HEK293T (cell line): ENCODE measurements at regions not wholly inside any gene's neighbourhood (a gene's known extent, or its start where the extent isn't known, plus 50 kb on each side); places are given as distances from the start of the nearest gene placed in this dataset.

Experiments used
- CTCF ChIA-PET: fragments of 350-600 bp; formaldehyde crosslinking; extraction: SDS; loops from one replicate; lab custom pipeline; 2021; ENCODE audit warnings: antibody characterized with exemption, inconsistent platforms; lab: Yijun Ruan, JAX
- POLR2A ChIA-PET: fragments of 350-600 bp; formaldehyde crosslinking; extraction: SDS; loops from one replicate; lab custom pipeline; 2020; ENCODE audit warnings: antibody characterized with exemption, inconsistent platforms; lab: Yijun Ruan, JAX
- DNase-seq: peaks from one replicate; pipeline ENCODE4 v3.0.0; 2012; ENCODE audit warnings: mixed read lengths; ENCODE audit errors: extremely low spot score
- ARNT ChIP-seq: fragments of 450-650 bp; IDR thresholded peaks from 2 replicates; pipeline ENCODE4 v1.6.1; 2017; ENCODE audit warnings: mild to moderate bottlenecking
- BHLHE40 ChIP-seq: fragments of 450-650 bp; IDR thresholded peaks from 2 replicates; pipeline ENCODE4 v1.6.1; 2016; ENCODE audit warnings: mild to moderate bottlenecking, moderate library complexity, borderline replicate concordance
- CTBP1 ChIP-seq: fragments of 450-650 bp; IDR thresholded peaks from 2 replicates; pipeline ENCODE4 v1.6.1; 2016; ENCODE audit warnings: borderline replicate concordance
- ELF4 ChIP-seq: fragments of 450-650 bp; IDR thresholded peaks from 2 replicates; pipeline ENCODE4 v1.6.1; 2017; ENCODE audit warnings: antibody characterized with exemption
- FOXA1 ChIP-seq: fragments of 450-650 bp; IDR thresholded peaks from 2 replicates; pipeline ENCODE4 v1.6.1; 2016; ENCODE audit warnings: mild to moderate bottlenecking
- FOXK2 ChIP-seq: fragments of 450-650 bp; IDR thresholded peaks from 2 replicates; pipeline ENCODE4 v1.6.1; 2016; ENCODE audit warnings: mild to moderate bottlenecking
- FOXM1 ChIP-seq: fragments of 450-650 bp; IDR thresholded peaks from 2 replicates; pipeline ENCODE4 v1.6.1; 2017; ENCODE audit warnings: mild to moderate bottlenecking, borderline replicate concordance
- HDGF ChIP-seq: fragments of 450-650 bp; IDR thresholded peaks from 2 replicates; pipeline ENCODE4 v1.6.1; 2017; ENCODE audit warnings: antibody characterized with exemption, borderline replicate concordance
- L3MBTL2 ChIP-seq: fragments of 450-650 bp; conservative IDR thresholded peaks from 2 replicates; pipeline ENCODE4 v1.6.1; 2016; ENCODE audit warnings: mild to moderate bottlenecking
- LEF1 ChIP-seq: fragments of 450-650 bp; IDR thresholded peaks from 2 replicates; pipeline ENCODE4 v1.6.1; 2017; ENCODE audit warnings: mild to moderate bottlenecking, borderline replicate concordance
- NFRKB ChIP-seq: fragments of 450-650 bp; IDR thresholded peaks from 2 replicates; pipeline ENCODE4 v1.6.1; 2016; ENCODE audit warnings: mild to moderate bottlenecking, moderate library complexity
- SP1 ChIP-seq: fragments of 450-650 bp; IDR thresholded peaks from 2 replicates; pipeline ENCODE4 v1.6.1; 2017
- SUZ12 ChIP-seq: fragments of 450-650 bp; IDR thresholded peaks from 2 replicates; pipeline ENCODE4 v1.6.1; 2016; ENCODE audit warnings: mild to moderate bottlenecking
- TARDBP ChIP-seq: fragments of 450-650 bp; IDR thresholded peaks from 2 replicates; pipeline ENCODE4 v1.6.1; 2016
- ZNF384 ChIP-seq: fragments of 450-650 bp; IDR thresholded peaks from 2 replicates; pipeline ENCODE4 v1.6.1; 2016
- TF ChIP-seq, protein P1 (sequence below): fragments of 450-650 bp; IDR thresholded peaks from 2 replicates; pipeline ENCODE4 v1.6.1; 2016

DNA sequence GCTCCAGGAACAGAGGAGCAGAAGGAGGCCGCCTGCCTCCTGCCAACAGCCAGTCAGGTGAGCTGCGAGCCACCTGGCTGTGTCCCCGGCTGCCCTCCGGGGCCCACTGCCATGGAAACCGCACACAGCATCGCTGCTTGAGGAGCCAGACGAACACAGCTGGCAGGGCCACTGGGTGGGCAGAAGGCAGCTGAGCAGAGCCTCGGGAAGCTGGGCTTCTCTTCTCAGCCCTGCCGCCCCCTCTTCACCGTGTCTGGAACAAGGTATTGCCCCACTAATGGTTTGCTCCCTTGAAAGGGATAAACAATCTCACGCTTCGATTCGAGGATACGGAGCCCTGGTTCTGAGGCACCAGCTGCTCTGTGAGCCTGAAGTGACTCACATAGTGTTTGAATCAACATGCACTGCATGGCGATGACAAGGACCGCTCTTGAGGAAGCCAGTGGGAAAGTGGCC lies 63.7 kb upstream of the RUFY1 start:
- no peak for DNase-seq
- TF ChIP-seq FOXK2, result no peak
- ChIA-PET POLR2A (no interaction called here), CTCF (interaction anchor here (1.2 kb wide), 1 partner anchor 11 kb away, joined by 3 read pairs; no protein-coding TSS in a partner anchor)

DNA sequence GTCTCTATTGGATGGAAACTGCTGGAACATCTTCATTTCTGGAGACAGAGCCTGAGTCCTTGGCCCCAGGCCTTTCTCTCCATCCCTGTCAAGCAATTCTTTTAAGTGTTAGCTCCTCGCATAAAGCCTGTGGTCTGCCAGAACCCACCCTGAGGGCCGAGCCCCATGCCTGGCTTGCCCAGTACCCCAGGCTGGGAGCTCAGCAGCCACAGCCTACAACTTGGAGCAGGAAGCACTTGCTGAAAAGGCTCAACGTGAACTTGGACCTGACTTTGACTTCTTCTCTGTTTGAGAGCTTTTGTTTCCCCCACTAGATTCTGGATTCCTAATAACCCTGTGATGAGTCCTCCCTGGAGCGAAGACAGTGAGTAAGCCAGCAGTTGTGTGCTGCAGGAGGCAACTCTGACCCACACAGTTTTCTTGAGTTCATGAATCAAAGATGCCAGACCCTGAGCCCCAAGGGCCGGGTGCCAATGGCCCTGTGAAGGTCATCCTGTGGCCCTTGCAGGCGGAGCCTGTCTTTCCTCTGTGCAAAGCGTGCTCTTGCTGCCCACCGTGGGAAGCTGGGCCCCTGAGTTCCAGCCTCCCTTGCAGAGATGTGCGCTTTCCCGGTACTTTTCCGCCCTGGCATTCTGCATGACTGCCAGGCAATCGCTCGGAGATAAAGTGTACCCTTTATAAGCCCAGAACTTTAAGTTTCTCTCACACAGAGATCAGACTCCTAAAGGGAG lies 64.3 kb upstream of the RUFY1 start:
- ChIA-PET POLR2A (no interaction called here), CTCF (interaction anchor here (1.2 kb wide), 1 partner anchor 11 kb away, joined by 3 read pairs; no protein-coding TSS in a partner anchor)
- no peak for DNase-seq
- TF ChIP-seq FOXK2 (no peak), FOXM1 (no peak), ELF4 (no peak), BHLHE40 (no peak), CTBP1 (no peak), L3MBTL2 (no peak), HDGF (no peak), TARDBP (no peak), ZNF384 (no peak)

DNA sequence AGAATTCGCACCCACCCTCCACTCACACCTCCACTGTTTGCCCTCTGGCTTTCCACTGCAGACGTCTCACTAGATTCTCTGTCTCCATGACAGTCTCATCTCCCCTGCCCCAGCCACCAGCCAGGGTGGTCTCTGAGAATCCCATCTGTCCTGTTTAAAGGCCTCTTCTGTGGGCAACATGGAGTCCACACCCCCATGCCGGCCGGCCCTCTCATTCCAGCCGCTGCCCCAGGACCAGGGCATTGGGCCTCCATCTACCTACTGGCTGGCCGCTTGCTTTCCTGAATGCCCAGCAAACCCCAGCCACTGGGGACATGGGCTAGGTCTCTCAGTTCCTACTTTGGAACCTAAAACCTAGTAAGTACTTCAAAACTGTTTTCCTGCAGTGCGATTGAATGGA lies 65.6 kb upstream of the RUFY1 start:
- TF ChIP-seq ZNF384 (no peak), ARNT (no peak)
- ChIA-PET CTCF (interaction anchor here (0.6 kb wide), 1 partner anchor 1101 kb away, joined by 3 read pairs; no protein-coding TSS in a partner anchor), POLR2A (no interaction called here)
- no peak for DNase-seq

- POLR2A ChIA-PET, result no interaction called here
- CTCF ChIA-PET, result interaction anchor here (0.6 kb wide), 1 partner anchor 1101 kb away, joined by 3 read pairs; no protein-coding TSS in a partner anchor
- no peak for TF ChIP-seq CTBP1
- no peak for TF ChIP-seq LEF1
- no peak for TF ChIP-seq NFRKB
- no peak for TF ChIP-seq ELF4
- no peak for TF ChIP-seq SP1
- no peak for TF ChIP-seq L3MBTL2
- no peak for TF ChIP-seq ARNT
- no peak for TF ChIP-seq TARDBP
- TF ChIP-seq HDGF, result no peak
- no peak for TF ChIP-seq ZNF384
- TF ChIP-seq BHLHE40, result no peak
- no peak for TF ChIP-seq SUZ12
- no peak for TF ChIP-seq FOXM1
- TF ChIP-seq FOXK2, result no peak
- DNase-seq, result no peak
Measured at GRCh38 chr5:179484201-179484600, 66.2 kb upstream of the RUFY1 start.

GRCh38 chr5:179478624-179479023 lies 71.7 kb upstream of the RUFY1 start:
- ChIA-PET POLR2A (no interaction called here), CTCF (no interaction called here)
- TF ChIP-seq SP1, result no peak
- no peak for DNase-seq

DNA sequence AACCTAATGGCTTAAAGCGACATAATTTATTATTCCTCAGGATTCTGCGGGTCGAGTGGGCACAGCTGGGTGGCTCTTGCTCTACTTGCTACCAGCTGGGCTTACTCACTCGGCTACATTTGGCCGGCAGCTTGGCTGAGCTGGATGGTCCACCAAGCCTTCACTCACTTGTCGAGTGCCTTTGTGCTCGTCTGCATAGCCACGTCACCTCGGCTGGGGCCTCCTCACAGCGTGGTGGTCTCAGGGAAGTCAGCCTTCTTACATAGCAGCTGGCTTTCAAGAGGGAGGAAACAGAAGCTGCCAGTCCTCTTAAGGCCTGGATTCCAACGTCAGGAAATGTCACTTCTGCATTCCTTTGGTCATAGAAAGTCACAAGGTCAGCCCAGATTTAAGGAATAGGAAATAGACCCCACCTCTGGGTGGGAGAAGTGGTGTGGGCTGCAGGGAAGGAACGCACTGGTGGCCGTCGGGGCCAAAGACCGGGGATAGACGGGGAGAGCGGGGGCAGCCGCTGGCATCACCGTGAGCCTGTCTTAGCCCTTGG lies 75.1 kb upstream of the RUFY1 start:
- CTCF ChIA-PET, result interaction anchor here (1.2 kb wide), 1 partner anchor 11 kb away, joined by 3 read pairs; no protein-coding TSS in a partner anchor
- POLR2A ChIA-PET, result no interaction called here

GRCh38 chr5:179472641-179473040 lies 77.7 kb upstream of the RUFY1 start:
- no peak for TF ChIP-seq FOXA1
- no peak for TF ChIP-seq L3MBTL2
- TF ChIP-seq ARNT, result no peak
- no peak for TF ChIP-seq NFRKB
- TF ChIP-seq BHLHE40, result no peak
- TF ChIP-seq CTBP1, result no peak
- no peak for TF ChIP-seq FOXK2
- no peak for TF ChIP-seq HDGF
- TF ChIP-seq, protein P1, sequence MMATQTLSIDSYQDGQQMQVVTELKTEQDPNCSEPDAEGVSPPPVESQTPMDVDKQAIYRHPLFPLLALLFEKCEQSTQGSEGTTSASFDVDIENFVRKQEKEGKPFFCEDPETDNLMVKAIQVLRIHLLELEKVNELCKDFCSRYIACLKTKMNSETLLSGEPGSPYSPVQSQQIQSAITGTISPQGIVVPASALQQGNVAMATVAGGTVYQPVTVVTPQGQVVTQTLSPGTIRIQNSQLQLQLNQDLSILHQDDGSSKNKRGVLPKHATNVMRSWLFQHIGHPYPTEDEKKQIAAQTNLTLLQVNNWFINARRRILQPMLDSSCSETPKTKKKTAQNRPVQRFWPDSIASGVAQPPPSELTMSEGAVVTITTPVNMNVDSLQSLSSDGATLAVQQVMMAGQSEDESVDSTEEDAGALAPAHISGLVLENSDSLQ, result no peak
- no peak for DNase-seq
- ChIA-PET POLR2A (no interaction called here), CTCF (no interaction called here)

More for the DNA sequence above, 75.1 kb upstream of the RUFY1 start:
- no peak for TF ChIP-seq FOXA1
- TF ChIP-seq FOXK2, result no peak
- no peak for TF ChIP-seq TARDBP
- no peak for TF ChIP-seq SP1
- TF ChIP-seq, protein P1, result no peak
- TF ChIP-seq NFRKB, result no peak
- no peak for TF ChIP-seq FOXM1
- no peak for TF ChIP-seq BHLHE40
- TF ChIP-seq ZNF384, result no peak
- DNase-seq, result no peak
